ENCODE measurements at regions not wholly inside any gene's neighbourhood (a gene's known extent, or its start where the extent isn't known, plus 50 kb on each side); places are given as distances from the start of the nearest gene placed in this dataset.

GRCh38 chr2:23005469-23005868 lies 379.5 kb upstream of the KLHL29 start:
- no peak overlapping the region for H3K4me3 ChIP-seq (ENCODE audit: low read depth, low read length)
- TF ChIP-seq, protein P1, sequence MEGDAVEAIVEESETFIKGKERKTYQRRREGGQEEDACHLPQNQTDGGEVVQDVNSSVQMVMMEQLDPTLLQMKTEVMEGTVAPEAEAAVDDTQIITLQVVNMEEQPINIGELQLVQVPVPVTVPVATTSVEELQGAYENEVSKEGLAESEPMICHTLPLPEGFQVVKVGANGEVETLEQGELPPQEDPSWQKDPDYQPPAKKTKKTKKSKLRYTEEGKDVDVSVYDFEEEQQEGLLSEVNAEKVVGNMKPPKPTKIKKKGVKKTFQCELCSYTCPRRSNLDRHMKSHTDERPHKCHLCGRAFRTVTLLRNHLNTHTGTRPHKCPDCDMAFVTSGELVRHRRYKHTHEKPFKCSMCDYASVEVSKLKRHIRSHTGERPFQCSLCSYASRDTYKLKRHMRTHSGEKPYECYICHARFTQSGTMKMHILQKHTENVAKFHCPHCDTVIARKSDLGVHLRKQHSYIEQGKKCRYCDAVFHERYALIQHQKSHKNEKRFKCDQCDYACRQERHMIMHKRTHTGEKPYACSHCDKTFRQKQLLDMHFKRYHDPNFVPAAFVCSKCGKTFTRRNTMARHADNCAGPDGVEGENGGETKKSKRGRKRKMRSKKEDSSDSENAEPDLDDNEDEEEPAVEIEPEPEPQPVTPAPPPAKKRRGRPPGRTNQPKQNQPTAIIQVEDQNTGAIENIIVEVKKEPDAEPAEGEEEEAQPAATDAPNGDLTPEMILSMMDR (IDR thresholded peaks at IDR 0.05; ENCODE audit: low read depth, low read length), result no peak

- TF ChIP-seq, protein P1 (IDR thresholded peaks at IDR 0.05; ENCODE audit: low read depth, low read length), result no peak
- no peak overlapping the region for H3K4me3 ChIP-seq (ENCODE audit: low read depth, low read length)
Measured at GRCh38 chr2:23007631-23008235, 377.2 kb upstream of the KLHL29 start.

DNA sequence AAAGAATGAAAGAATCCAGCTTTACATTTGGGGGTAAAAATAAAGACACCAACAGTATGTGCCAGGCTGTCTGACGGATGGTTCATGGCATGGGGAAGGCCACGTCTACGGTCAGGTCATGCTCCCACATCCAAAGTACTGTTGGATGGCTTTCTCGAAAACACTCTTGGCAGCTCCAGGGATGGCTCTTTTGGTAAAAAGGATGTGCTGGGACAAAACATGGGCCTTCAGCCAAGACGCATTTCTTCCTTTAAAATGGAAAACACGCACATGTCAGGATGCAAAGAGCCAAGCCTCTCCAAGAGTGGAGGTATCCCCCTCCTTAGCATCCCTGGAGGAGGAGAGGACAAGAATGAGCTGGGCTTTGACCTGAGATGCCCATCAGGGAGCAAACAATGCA lies 376.5 kb upstream of the KLHL29 start:
- H3K4me3 ChIP-seq (ENCODE audit: low read depth, low read length), result no peak overlapping the region
- TF ChIP-seq, protein P1 (IDR thresholded peaks at IDR 0.05; ENCODE audit: low read depth, low read length), result no peak

DNA sequence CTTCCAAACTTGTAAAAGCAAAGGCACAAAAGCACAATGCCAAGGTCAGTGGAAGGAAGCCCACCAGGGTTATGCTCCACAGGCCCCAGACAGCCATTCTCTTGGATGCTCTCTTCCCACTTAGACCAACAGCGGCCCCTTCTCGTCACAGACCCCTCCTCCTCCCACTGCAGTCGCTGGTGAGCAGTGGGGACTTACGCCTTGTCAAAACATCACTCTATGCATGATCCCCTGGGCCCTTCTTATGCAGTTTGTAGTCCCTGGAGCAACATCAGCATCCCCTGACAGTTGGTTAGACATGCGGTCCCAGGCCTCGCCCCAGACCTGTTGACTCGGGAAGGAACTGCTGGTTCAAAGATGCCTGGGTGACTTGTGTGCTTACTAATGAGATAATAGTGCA lies 376.0 kb upstream of the KLHL29 start:
- TF ChIP-seq, protein P1 (IDR thresholded peaks at IDR 0.05; ENCODE audit: low read depth, low read length), result no peak

GRCh38 chr2:23009545-23010149 lies 375.3 kb upstream of the KLHL29 start:
- TF ChIP-seq, protein P1 (IDR thresholded peaks at IDR 0.05; ENCODE audit: low read depth, low read length), result no peak
- no peak overlapping the region for H3K4me3 ChIP-seq (ENCODE audit: low read depth, low read length)

More for the DNA sequence above, 376.0 kb upstream of the KLHL29 start:
- H3K4me3 ChIP-seq (ENCODE audit: low read depth, low read length), result no peak overlapping the region

- TF ChIP-seq, protein P1 (IDR thresholded peaks at IDR 0.05; ENCODE audit: low read depth, low read length), result no peak
Measured at GRCh38 chr2:23012499-23012898, 372.5 kb upstream of the KLHL29 start.

DNA sequence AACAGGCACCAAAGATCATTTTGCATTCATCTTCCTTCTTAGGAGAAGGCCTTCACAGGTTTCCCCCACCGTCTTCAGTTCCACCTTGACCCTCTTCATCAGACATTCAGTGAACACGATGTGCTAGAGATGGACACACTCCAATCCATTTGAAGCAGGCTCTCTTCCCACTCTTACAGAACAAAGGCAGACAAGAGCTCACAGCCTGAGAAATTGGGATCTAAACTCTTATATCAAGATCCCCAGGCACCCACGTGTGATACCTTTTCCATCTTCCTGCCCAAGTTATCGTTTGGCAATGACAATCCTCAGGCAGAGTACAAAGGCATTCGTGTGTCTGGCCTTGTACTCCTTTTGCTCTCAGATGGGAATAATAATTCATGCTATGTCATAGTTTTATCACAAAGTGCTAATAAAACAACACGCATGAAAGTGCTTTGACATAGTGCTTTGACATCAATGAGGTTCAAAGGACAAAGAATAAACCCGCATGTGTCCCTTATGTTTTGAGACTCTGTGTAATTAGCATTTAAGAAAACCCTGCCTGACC lies 369.3 kb upstream of the KLHL29 start:
- H3K4me3 ChIP-seq (ENCODE audit: low read depth, low read length), result no peak overlapping the region
- TF ChIP-seq, protein P1 (IDR thresholded peaks at IDR 0.05; ENCODE audit: low read depth, low read length), result no peak

More at GRCh38 chr2:23012499-23012898, 372.5 kb upstream of the KLHL29 start:
- no peak overlapping the region for H3K4me3 ChIP-seq (ENCODE audit: low read depth, low read length)
